NT2/D1 (cell line): ENCODE measurements at regions not wholly inside any gene's neighbourhood (a gene's known extent, or its start where the extent isn't known, plus 50 kb on each side); places are given as distances from the start of the nearest gene placed in this dataset.

Experiments used
- SUZ12 ChIP-seq: IDR thresholded peaks from 2 replicates; pipeline ENCODE4 v1.6.1; 2011; ENCODE audit not compliant: insufficient read length, insufficient read depth; ENCODE audit errors: extremely low read depth
- ZNF274 ChIP-seq: IDR thresholded peaks from 2 replicates; pipeline ENCODE4 v1.6.1; 2011; ENCODE audit warnings: mild to moderate bottlenecking, low read depth, low read length

DNA sequence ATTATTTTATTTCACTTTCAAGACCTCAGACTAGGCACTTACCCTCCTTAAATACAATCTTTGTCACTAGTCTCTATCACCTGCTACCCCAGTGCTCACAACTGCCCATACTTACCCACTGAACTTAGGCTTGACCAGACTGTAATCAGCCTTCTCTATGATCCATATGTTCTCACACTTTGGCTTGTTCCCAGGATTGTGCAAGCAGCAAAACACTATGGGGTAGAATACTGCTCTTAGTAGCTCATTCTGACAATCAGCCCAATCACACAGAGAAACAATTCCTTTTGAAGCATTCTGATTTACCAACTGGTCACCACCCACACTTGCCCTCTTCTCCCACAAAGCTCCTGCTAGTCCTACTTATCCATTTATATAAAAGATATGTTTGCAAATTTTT lies 878.3 kb downstream of the FSTL5 start:
- no peak for TF ChIP-seq ZNF274
- no peak for TF ChIP-seq SUZ12
